Prostate gland (tissue), 2 donors: ENCODE measurements at regions not wholly inside any gene's neighbourhood (a gene's known extent, or its start where the extent isn't known, plus 50 kb on each side); places are given as distances from the start of the nearest gene placed in this dataset.

Experiments
- POLR2A ChIP-seq: fragments of 450-650 bp; IDR thresholded peaks from one replicate; pipeline ENCODE4 v1.6.1; 2016; ENCODE audit warnings: antibody characterized with exemption, mild to moderate bottlenecking
- POLR2AphosphoS5 ChIP-seq: sonication (generic); formaldehyde crosslinking; IDR thresholded peaks from one replicate; pipeline ENCODE4 v1.6.1; 2017; ENCODE audit warnings: antibody characterized with exemption
- TF ChIP-seq, protein P1 (sequence below), 4 experiments: fragments of 200-600 bp in 2 of 4; fragments of 450-650 bp in 2 of 4; sonication (generic) in 2 of 4; IDR thresholded peaks; 1 replicate in 3 of 4; 2 replicates in 1 of 4; pipeline ENCODE4 v1.5.1; 2016 to 2019; ENCODE audit warnings: antibody characterized with exemption in 4 of 4, mild to moderate bottlenecking in 2 of 4, moderate library complexity in 2 of 4

DNA sequence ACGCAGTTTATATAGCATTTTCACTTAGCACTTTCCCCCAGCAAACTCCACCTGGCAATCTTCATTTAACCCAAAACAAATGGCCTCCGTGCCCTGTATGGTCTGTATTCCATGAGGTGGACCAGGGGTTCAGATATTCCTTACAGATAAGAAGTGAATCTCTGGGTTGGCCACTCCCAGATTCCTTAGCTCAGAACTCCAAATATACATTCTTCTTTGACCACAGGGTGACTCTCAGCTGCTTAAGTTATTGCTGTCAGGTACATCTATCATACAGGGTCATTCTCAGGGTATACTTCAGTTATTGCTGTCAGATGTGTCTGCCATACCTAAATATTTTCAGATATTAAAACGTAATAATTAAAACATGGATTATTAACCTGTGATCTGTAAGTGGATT, 229.8 kb downstream of the TBL1XR1 start:
- TF ChIP-seq, protein P1, sequence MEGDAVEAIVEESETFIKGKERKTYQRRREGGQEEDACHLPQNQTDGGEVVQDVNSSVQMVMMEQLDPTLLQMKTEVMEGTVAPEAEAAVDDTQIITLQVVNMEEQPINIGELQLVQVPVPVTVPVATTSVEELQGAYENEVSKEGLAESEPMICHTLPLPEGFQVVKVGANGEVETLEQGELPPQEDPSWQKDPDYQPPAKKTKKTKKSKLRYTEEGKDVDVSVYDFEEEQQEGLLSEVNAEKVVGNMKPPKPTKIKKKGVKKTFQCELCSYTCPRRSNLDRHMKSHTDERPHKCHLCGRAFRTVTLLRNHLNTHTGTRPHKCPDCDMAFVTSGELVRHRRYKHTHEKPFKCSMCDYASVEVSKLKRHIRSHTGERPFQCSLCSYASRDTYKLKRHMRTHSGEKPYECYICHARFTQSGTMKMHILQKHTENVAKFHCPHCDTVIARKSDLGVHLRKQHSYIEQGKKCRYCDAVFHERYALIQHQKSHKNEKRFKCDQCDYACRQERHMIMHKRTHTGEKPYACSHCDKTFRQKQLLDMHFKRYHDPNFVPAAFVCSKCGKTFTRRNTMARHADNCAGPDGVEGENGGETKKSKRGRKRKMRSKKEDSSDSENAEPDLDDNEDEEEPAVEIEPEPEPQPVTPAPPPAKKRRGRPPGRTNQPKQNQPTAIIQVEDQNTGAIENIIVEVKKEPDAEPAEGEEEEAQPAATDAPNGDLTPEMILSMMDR (IDR thresholded peaks at IDR 0.05), result no peak
- TF ChIP-seq POLR2A (no peak), POLR2AphosphoS5 (no peak)
